HepG2 (cell line): ENCODE measurements at regions not wholly inside any gene's neighbourhood (a gene's known extent, or its start where the extent isn't known, plus 50 kb on each side); places are given as distances from the start of the nearest gene placed in this dataset.

Experiments used
- ATAC-seq: fragments of 200-7000 bp; cut with Tn5 transposase; 3 replicates; pipeline ENCODE4 v1.9.1; 2020; ENCODE audit warnings: mild to moderate bottlenecking, moderate library complexity
- BruUV-seq: library from RNA; stranded (reverse); fragments of 400-500 nt; replicated peaks from 2 replicates; lab custom pipeline; 2021; lab: Mats Ljungman, UMichigan
- CTCF ChIA-PET: fragments of 300-600 bp; formaldehyde crosslinking; extraction: SDS; loops from one replicate; lab custom pipeline; 2021; ENCODE audit warnings: low total read pairs, inconsistent platforms, low intra/inter-chr PET ratio; lab: Yijun Ruan, JAX
- POLR2A ChIA-PET: fragments of 350-600 bp; sonication (Branson Sonifier 250); formaldehyde crosslinking; loops from one replicate; lab custom pipeline; 2020; ENCODE audit warnings: antibody characterized with exemption, inconsistent platforms; lab: Yijun Ruan, JAX
- DNase-seq: peaks from one replicate; pipeline ENCODE4 v3.0.0-alpha.2; 2015; ENCODE audit warnings: low spot score
- FAIRE-seq: peaks from 3 replicates; lab custom pipeline; 2011; peaks lifted over from hg19 to GRCh38; lab: Jason Lieb, UNC
- H2AFZ ChIP-seq: one replicate; pipeline ENCODE4 v1.6.1; 2011; ENCODE audit warnings: low read length, inconsistent platforms
- H3K27ac ChIP-seq: fragments of 300-600 bp; 3 replicates; pipeline ENCODE4 v1.8.0; 2011; ENCODE audit warnings: mixed run types, mild to moderate bottlenecking, mixed read lengths, low read length, inconsistent platforms; ENCODE audit not compliant: insufficient read depth; ENCODE audit errors: extremely low read length
- H3K27me3 ChIP-seq, 2 experiments: fragments of 200-600 bp in 1 of 2; 2 replicates in 1 of 2; 3 replicates in 1 of 2; pipeline versions ENCODE4 v1.6.0 to v1.8.0; 2011; ENCODE audit warnings: low read length in 2 of 2, mild to moderate bottlenecking in 2 of 2, moderate library complexity in 2 of 2, inconsistent platforms in 1 of 2; ENCODE audit not compliant: insufficient read depth in 2 of 2, control insufficient read depth in 1 of 2
- H3K36me3 ChIP-seq, 2 experiments: fragments of 200-600 bp in 1 of 2; replicated peaks in 1 of 2; 2 replicates in 1 of 2; 3 replicates in 1 of 2; pipeline versions ENCODE4 v1.5.1 to v1.8.0; 2011; ENCODE audit warnings: low read length in 2 of 2, inconsistent platforms in 1 of 2; ENCODE audit not compliant: insufficient read depth in 2 of 2, control insufficient read depth in 1 of 2
- H3K4me1 ChIP-seq: 2 replicates; pipeline ENCODE4 v1.5.1; 2012; ENCODE audit warnings: low read length, inconsistent platforms; ENCODE audit not compliant: insufficient read depth
- H3K4me2 ChIP-seq: 2 replicates; pipeline ENCODE4 v1.6.0; 2011; ENCODE audit warnings: low read depth, low read length, inconsistent platforms
- H3K4me3 ChIP-seq, 3 experiments: fragments of 200-600 bp in 1 of 3; sonication (generic), shearing (Covaris generic) in 1 of 3; replicated peaks in 1 of 3; 2 replicates each; pipeline ENCODE4 v1.5.1; 2011 to 2016; ENCODE audit warnings: low read length in 3 of 3, inconsistent platforms in 2 of 3, low read depth in 2 of 3, mild to moderate bottlenecking in 2 of 3, control low read depth in 1 of 3, mixed read lengths in 1 of 3; ENCODE audit not compliant: insufficient read depth in 1 of 3
- H3K79me2 ChIP-seq: one replicate; pipeline ENCODE4 v1.6.1; 2011; ENCODE audit warnings: low read length, inconsistent platforms; ENCODE audit not compliant: insufficient read depth
- H3K9ac ChIP-seq: 2 replicates; pipeline ENCODE4 v1.6.0; 2011; ENCODE audit warnings: mild to moderate bottlenecking, low read depth, low read length, inconsistent platforms; ENCODE audit not compliant: insufficient read depth
- H3K9me3 ChIP-seq: 2 replicates; pipeline ENCODE4 v1.5.1; 2012; ENCODE audit warnings: mild to moderate bottlenecking, low read length
- H4K20me1 ChIP-seq: 2 replicates; pipeline ENCODE4 v1.6.0; 2011; ENCODE audit warnings: inconsistent platforms, mild to moderate bottlenecking, low read length, moderate library complexity; ENCODE audit not compliant: insufficient read depth
- ARNT2 ChIP-seq: sonication (generic); formaldehyde crosslinking; IDR thresholded peaks from 2 replicates; pipeline ENCODE4 v1.8.0; 2022; ENCODE audit warnings: mild to moderate bottlenecking, low read depth, missing genetic modification reagents, moderate library complexity
- ESRRA ChIP-seq: sonication (generic); formaldehyde crosslinking; IDR thresholded peaks from 2 replicates; pipeline ENCODE4 v1.5.1; 2020; ENCODE audit warnings: mild to moderate bottlenecking, low read depth, missing genetic modification reagents
- GMEB2 ChIP-seq: IDR thresholded peaks from 2 replicates; pipeline ENCODE4 v1.6.1; 2016; ENCODE audit warnings: missing biosample characterization, missing genetic modification reagents, low read depth
- HOXA9 ChIP-seq: sonication (generic); formaldehyde crosslinking; IDR thresholded peaks from 2 replicates; pipeline ENCODE4 v1.8.1; 2022; ENCODE audit warnings: missing genetic modification reagents, mild to moderate bottlenecking, moderate library complexity, borderline replicate concordance
- NFE2 ChIP-seq: sonication (generic); formaldehyde crosslinking; IDR thresholded peaks from 2 replicates; pipeline ENCODE4 v1.4.0; 2020; ENCODE audit warnings: missing genetic modification reagents
- NR1H2 ChIP-seq: sonication (generic); formaldehyde crosslinking; IDR thresholded peaks from 2 replicates; pipeline ENCODE4 v1.8.1; 2022; ENCODE audit warnings: low read depth, missing genetic modification reagents, borderline replicate concordance
- RERE ChIP-seq: IDR thresholded peaks from 2 replicates; pipeline ENCODE4 v1.6.1; 2016; ENCODE audit warnings: low read depth, missing genetic modification reagents, missing compliant biosample characterization
- RXRB ChIP-seq: IDR thresholded peaks from 2 replicates; pipeline ENCODE4 v1.6.1; 2016; ENCODE audit warnings: borderline replicate concordance, missing genetic modification reagents, missing compliant biosample characterization
- SNAPC2 ChIP-seq: sonication (generic); formaldehyde crosslinking; IDR thresholded peaks from 2 replicates; pipeline ENCODE4 v1.8.1; 2022; ENCODE audit warnings: mild to moderate bottlenecking, missing genetic modification reagents
- TARDBP ChIP-seq: sonication (generic); formaldehyde crosslinking; IDR thresholded peaks from 2 replicates; pipeline ENCODE4 v1.8.0; 2022; ENCODE audit warnings: mild to moderate bottlenecking, missing genetic modification reagents
- ZNF749 ChIP-seq: sonication (generic); formaldehyde crosslinking; IDR thresholded peaks from 2 replicates; pipeline ENCODE4 v1.8.0; 2022; ENCODE audit warnings: mild to moderate bottlenecking, missing genetic modification reagents, moderate library complexity, borderline replicate concordance
- ZNF772 ChIP-seq: sonication (generic); formaldehyde crosslinking; IDR thresholded peaks from 2 replicates; pipeline ENCODE4 v1.5.0; 2020; ENCODE audit warnings: mild to moderate bottlenecking, missing genetic modification reagents
- ZSCAN5A ChIP-seq: sonication (generic); formaldehyde crosslinking; IDR thresholded peaks from 2 replicates; pipeline ENCODE4 v1.8.0; 2022; ENCODE audit warnings: mild to moderate bottlenecking, missing genetic modification reagents, borderline replicate concordance
- WGBS: methylation state at CpG from one replicate; pipeline ENCODE4 v1.1.6; 2017; ENCODE audit warnings: low lambda C conversion rate; 5-methylcytosine and 5-hydroxymethylcytosine counted together
- in situ Hi-C: cut with HindIII; loops from 2 replicates; pipeline ENCODE4 v1.10.0; 2017; ENCODE audit warnings: low pct_unique_long_range_greater_than_20kb; ENCODE audit not compliant: extremely low pct_ligation_motif_present
- intact Hi-C: fragments of 100-400 bp; cut with micrococcal nuclease; formaldehyde crosslinking; loops from one replicate; pipeline ENCODE4 v1.10.0; 2022; ENCODE audit not compliant: unreplicated experiment

- no peak for TF ChIP-seq RERE (CRISPR knock-in tag)
- no peak for TF ChIP-seq RXRB (CRISPR knock-in tag)
- no peak for TF ChIP-seq ZNF749 (CRISPR knock-in tag)
These were observed 98.4 kb upstream of the PAPOLG start (continued) for GRCh38 chr2:60657673-60658072.

- Histone ChIP-seq H2AFZ (no peak overlapping the region), H4K20me1 (no peaks in the 10 kb centered on the region), H3K79me2 (no peaks in the 10 kb centered on the region), H3K4me2 (no peak overlapping the region), H3K27me3 (peaks cover 5 to 64% of the 10 kb centered on the region in 2 experiments; a peak in 4 of 5 replicates), H3K27ac (no peak overlapping the region), H3K9me3 (peaks cover 6% of the 10 kb centered on the region; the same call in 1 of the 2 replicates), H3K9ac (no peak overlapping the region), H3K36me3 (no peaks in the 10 kb centered on the region), H3K4me3 (no peak overlapping the region), H3K4me1 (no peaks in the 10 kb centered on the region)
- BruUV-seq = no TSS peak
- ChIA-PET POLR2A (no interaction called here), CTCF (no interaction called here)
- DNase-seq = no peak
- peak; percentile 94 for ATAC-seq
- no peak for TF ChIP-seq ZSCAN5A (CRISPR knock-in tag)
- no peak for TF ChIP-seq GMEB2 (CRISPR knock-in tag)
- no peak for TF ChIP-seq ZNF772 (CRISPR knock-in tag)
- TF ChIP-seq TARDBP (CRISPR knock-in tag) = no peak
- no peak for TF ChIP-seq ESRRA
- no peak for TF ChIP-seq HOXA9 (CRISPR knock-in tag)
- no peak for TF ChIP-seq NFE2 (CRISPR knock-in tag)
- no peak for TF ChIP-seq ARNT2 (CRISPR knock-in tag)
- TF ChIP-seq NR1H2 = no peak
- no peak for TF ChIP-seq SNAPC2 (CRISPR knock-in tag)
- FAIRE-seq = peak; percentile 75
- intact Hi-C loops = no loop called here
- in situ Hi-C loops = no loop called here
- 14% methylated on average over 5 of the region's 5 CpGs for WGBS
These were observed 97.0 kb upstream of the PAPOLG start for GRCh38 chr2:60659026-60659425.
